ENCODE measurements at regions not wholly inside any gene's neighbourhood (a gene's known extent, or its start where the extent isn't known, plus 50 kb on each side); places are given as distances from the start of the nearest gene placed in this dataset.

- peaks cover 6% of the 10 kb centered on the region for H3K4me1 ChIP-seq (ENCODE audit: insufficient read depth, low read length, poor library complexity, severe bottlenecking)
- no peak overlapping the region for H3K4me3 ChIP-seq (ENCODE audit: low read depth, low read length, poor library complexity, severe bottlenecking)
- DNase-seq (ENCODE audit: low spot score): peak; percentile 35
- POLR2A ChIA-PET (ENCODE audit: low non-redundant PET): no interaction called here
- no peaks in the 10 kb centered on the region for H3K36me3 ChIP-seq (ENCODE audit: insufficient read depth, low read length, poor library complexity, severe bottlenecking)
- TF ChIP-seq CTCF (conservative IDR thresholded peaks at IDR 0.05; ENCODE audit: low read depth, low read length): no peak
- no peak for TF ChIP-seq EZH2 (IDR thresholded peaks at IDR 0.05; ENCODE audit: borderline replicate concordance, low read depth, low read length, poor library complexity, severe bottlenecking)
- H3K9me3 ChIP-seq (ENCODE audit: low read depth, low read length, poor library complexity, severe bottlenecking): no peaks in the 10 kb centered on the region
- BruUV-seq (replicated peaks): no TSS peak
- CTCF ChIA-PET: no interaction called here
- intact Hi-C loops (cut with micrococcal nuclease; ENCODE audit: unreplicated experiment): loop anchor here (5.0 kb wide), 5 partner anchors 320 to 1535 kb away; no protein-coding TSS in a partner anchor
- no peak overlapping the region for H3K27ac ChIP-seq (ENCODE audit: low read depth, low read length, poor library complexity, severe bottlenecking)
- no peaks in the 10 kb centered on the region for H3K27me3 ChIP-seq (replicated peaks; ENCODE audit: insufficient read depth, low read depth, low read length, poor library complexity)
Measured at GRCh38 chr10:3236644-3237404, 64.2 kb upstream of the PITRM1 start.

GRCh38 chr10:3235996-3236510, 63.5 kb upstream of the PITRM1 start:
- CTCF ChIA-PET: no interaction called here

DNA sequence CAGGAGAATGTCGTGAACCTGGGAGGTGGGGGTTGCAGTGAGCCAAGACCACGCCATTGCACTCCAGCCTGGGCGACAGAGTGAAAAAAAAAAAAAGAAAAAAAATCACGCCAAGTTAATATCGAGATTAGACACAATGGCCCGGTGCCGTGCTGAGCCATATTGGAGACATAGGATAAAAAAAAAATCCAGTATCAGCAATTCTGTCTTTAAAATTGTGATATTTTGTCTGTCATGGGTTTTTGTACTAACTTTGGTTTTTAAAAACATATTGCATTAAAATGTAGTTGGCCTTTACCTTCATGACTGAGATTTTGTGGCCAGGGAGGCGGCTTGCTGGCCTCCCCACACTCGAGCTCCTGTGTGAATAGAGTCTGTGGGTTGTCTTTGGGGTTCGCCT, 62.8 kb upstream of the PITRM1 start:
- H3K4me3 ChIP-seq (ENCODE audit: low read depth, low read length, poor library complexity, severe bottlenecking): no peak overlapping the region
- DNase-seq (ENCODE audit: low spot score): no peak
- no TSS peak for BruUV-seq (replicated peaks)
- H3K4me1 ChIP-seq (ENCODE audit: insufficient read depth, low read length, poor library complexity, severe bottlenecking): peaks cover 6% of the 10 kb centered on the region
- TF ChIP-seq CTCF (conservative IDR thresholded peaks at IDR 0.05; ENCODE audit: low read depth, low read length) (no peak), EZH2 (IDR thresholded peaks at IDR 0.05; ENCODE audit: borderline replicate concordance, low read depth, low read length, poor library complexity, severe bottlenecking) (no peak)
- POLR2A ChIA-PET (ENCODE audit: low non-redundant PET): no interaction called here
- no peak overlapping the region for H3K27ac ChIP-seq (ENCODE audit: low read depth, low read length, poor library complexity, severe bottlenecking)
- CTCF ChIA-PET: no interaction called here
- intact Hi-C loops (cut with micrococcal nuclease; ENCODE audit: unreplicated experiment): loop anchor here (5.0 kb wide), 5 partner anchors 322 to 1537 kb away; no protein-coding TSS in a partner anchor
- H3K27me3 ChIP-seq (replicated peaks; ENCODE audit: insufficient read depth, low read depth, low read length, poor library complexity): no peaks in the 10 kb centered on the region
- H3K36me3 ChIP-seq (ENCODE audit: insufficient read depth, low read length, poor library complexity, severe bottlenecking): no peaks in the 10 kb centered on the region
- no peaks in the 10 kb centered on the region for H3K9me3 ChIP-seq (ENCODE audit: low read depth, low read length, poor library complexity, severe bottlenecking)

More at GRCh38 chr10:3235996-3236510, 63.5 kb upstream of the PITRM1 start:
- no peaks in the 10 kb centered on the region for H3K36me3 ChIP-seq (ENCODE audit: insufficient read depth, low read length, poor library complexity, severe bottlenecking)
- no peaks in the 10 kb centered on the region for H3K27me3 ChIP-seq (replicated peaks; ENCODE audit: insufficient read depth, low read depth, low read length, poor library complexity)
- POLR2A ChIA-PET (ENCODE audit: low non-redundant PET): no interaction called here
- intact Hi-C loops (cut with micrococcal nuclease; ENCODE audit: unreplicated experiment): loop anchor here (5.0 kb wide), 5 partner anchors 321 to 1536 kb away; no protein-coding TSS in a partner anchor
- peaks cover 6% of the 10 kb centered on the region for H3K4me1 ChIP-seq (ENCODE audit: insufficient read depth, low read length, poor library complexity, severe bottlenecking)
- H3K9me3 ChIP-seq (ENCODE audit: low read depth, low read length, poor library complexity, severe bottlenecking): no peaks in the 10 kb centered on the region
- no peak for TF ChIP-seq CTCF (conservative IDR thresholded peaks at IDR 0.05; ENCODE audit: low read depth, low read length)
- no peak for TF ChIP-seq EZH2 (IDR thresholded peaks at IDR 0.05; ENCODE audit: borderline replicate concordance, low read depth, low read length, poor library complexity, severe bottlenecking)
- DNase-seq (ENCODE audit: low spot score): peak; percentile 55
- no peak overlapping the region for H3K27ac ChIP-seq (ENCODE audit: low read depth, low read length, poor library complexity, severe bottlenecking)
- BruUV-seq (replicated peaks): no TSS peak
- no peak overlapping the region for H3K4me3 ChIP-seq (ENCODE audit: low read depth, low read length, poor library complexity, severe bottlenecking)

Measured in A673 (cell line).